Spinal cord (tissue), 9 donors: ENCODE measurements at regions not wholly inside any gene's neighbourhood (a gene's known extent, or its start where the extent isn't known, plus 50 kb on each side); places are given as distances from the start of the nearest gene placed in this dataset.

Experiments used
- DNase-seq, 6 donors: peaks; one replicate each; pipeline versions ENCODE4 v3.0.0 to v3.0.0-alpha.2; 2013 to 2015; ENCODE audit warnings: low spot score in 6 of 6, low read depth in 4 of 6
- H3K27ac ChIP-seq: one replicate; pipeline ENCODE4 v1.5.1; 2013; ENCODE audit warnings: low read depth, low read length, control low read depth
- H3K27me3 ChIP-seq: one replicate; pipeline ENCODE4 v1.6.1; 2013; ENCODE audit warnings: low read length; ENCODE audit not compliant: control insufficient read depth, insufficient read depth
- H3K36me3 ChIP-seq: one replicate; pipeline ENCODE4 v1.6.1; 2013; ENCODE audit warnings: low read length; ENCODE audit not compliant: control insufficient read depth, insufficient read depth
- H3K4me1 ChIP-seq: one replicate; pipeline ENCODE4 v1.6.1; 2013; ENCODE audit warnings: low read length; ENCODE audit not compliant: control insufficient read depth, insufficient read depth
- H3K4me3 ChIP-seq: one replicate; pipeline ENCODE4 v1.5.1; 2013; ENCODE audit warnings: low read depth, low read length, control low read depth
- H3K9me3 ChIP-seq: one replicate; pipeline ENCODE4 v1.6.1; 2013; ENCODE audit warnings: low read length; ENCODE audit not compliant: control insufficient read depth, insufficient read depth
- WGBS: methylation state at CpG from one replicate; pipeline ENCODE4 v1.1.5; 2013; ENCODE audit warnings: missing lambda C conversion rate; ENCODE audit not compliant: insufficient coverage; 5-methylcytosine and 5-hydroxymethylcytosine counted together
- donor health status: healthy.

GRCh38 chr4:11119474-11119873 lies 309.2 kb downstream of the HS3ST1 start:
- no peaks in the 10 kb centered on the region for H3K36me3 ChIP-seq
- no peaks in the 10 kb centered on the region for H3K9me3 ChIP-seq
- no peak overlapping the region for H3K27ac ChIP-seq
- DNase-seq, result no peak
- H3K4me1 ChIP-seq, result no peaks in the 10 kb centered on the region
- WGBS, result no CpG with 5 or more reads among the region's 1 CpG
- H3K4me3 ChIP-seq, result no peak overlapping the region
- H3K27me3 ChIP-seq, result no peaks in the 10 kb centered on the region

GRCh38 chr4:11118513-11118912 lies 310.2 kb downstream of the HS3ST1 start:
- Histone ChIP-seq H3K4me1 (no peaks in the 10 kb centered on the region), H3K9me3 (no peaks in the 10 kb centered on the region), H3K27ac (no peak overlapping the region), H3K27me3 (no peaks in the 10 kb centered on the region), H3K36me3 (no peaks in the 10 kb centered on the region), H3K4me3 (no peak overlapping the region)
- no CpG with 5 or more reads among the region's 2 CpGs for WGBS
- DNase-seq, result no peak

- Histone ChIP-seq H3K4me1 (no peaks in the 10 kb centered on the region), H3K4me3 (no peak overlapping the region), H3K27me3 (no peaks in the 10 kb centered on the region), H3K9me3 (no peaks in the 10 kb centered on the region), H3K27ac (no peak overlapping the region), H3K36me3 (no peaks in the 10 kb centered on the region)
- WGBS, result 100% methylated on average over 1 of the region's 8 CpGs
- DNase-seq, result no peak
Measured at GRCh38 chr4:11116940-11117339, 311.8 kb downstream of the HS3ST1 start.

- Histone ChIP-seq H3K4me3 (no peak overlapping the region), H3K36me3 (no peaks in the 10 kb centered on the region), H3K9me3 (no peaks in the 10 kb centered on the region), H3K4me1 (no peaks in the 10 kb centered on the region), H3K27ac (no peak overlapping the region), H3K27me3 (no peaks in the 10 kb centered on the region)
- WGBS, result 50% methylated on average over 1 of the region's 2 CpGs
- peak in 2 of 6 donors; percentile 36 to 74 for DNase-seq
Measured at GRCh38 chr4:11111876-11112275, 316.8 kb downstream of the HS3ST1 start.

- WGBS, result no CpG with 5 or more reads among the region's 2 CpGs
- Histone ChIP-seq H3K36me3 (no peaks in the 10 kb centered on the region), H3K4me3 (no peak overlapping the region), H3K27ac (no peak overlapping the region), H3K27me3 (no peaks in the 10 kb centered on the region), H3K9me3 (no peaks in the 10 kb centered on the region), H3K4me1 (no peaks in the 10 kb centered on the region)
- DNase-seq, result no peak
Measured at GRCh38 chr4:11111370-11111769, 317.3 kb downstream of the HS3ST1 start.

- Histone ChIP-seq H3K9me3 (no peaks in the 10 kb centered on the region), H3K4me1 (no peaks in the 10 kb centered on the region), H3K27me3 (no peaks in the 10 kb centered on the region), H3K36me3 (no peaks in the 10 kb centered on the region), H3K4me3 (no peak overlapping the region), H3K27ac (no peak overlapping the region)
- WGBS, result 60% methylated on average over 1 of the region's 2 CpGs
- peak in 1 of 6 donors; percentile 55 for DNase-seq
Measured at GRCh38 chr4:11106759-11107158, 321.9 kb downstream of the HS3ST1 start.

GRCh38 chr4:11106190-11106589 lies 322.5 kb downstream of the HS3ST1 start:
- Histone ChIP-seq H3K4me3 (no peak overlapping the region), H3K27me3 (no peaks in the 10 kb centered on the region), H3K27ac (no peak overlapping the region), H3K36me3 (no peaks in the 10 kb centered on the region), H3K4me1 (no peaks in the 10 kb centered on the region), H3K9me3 (no peaks in the 10 kb centered on the region)
- no peak for DNase-seq

GRCh38 chr4:11105715-11106114 lies 323.0 kb downstream of the HS3ST1 start:
- DNase-seq, result no peak
- H3K27ac ChIP-seq, result no peak overlapping the region
- H3K9me3 ChIP-seq, result no peaks in the 10 kb centered on the region
- WGBS, result 100% methylated on average over 1 of the region's 3 CpGs
- H3K4me1 ChIP-seq, result no peaks in the 10 kb centered on the region
- no peaks in the 10 kb centered on the region for H3K36me3 ChIP-seq
- H3K4me3 ChIP-seq, result no peak overlapping the region
- H3K27me3 ChIP-seq, result no peaks in the 10 kb centered on the region

- DNase-seq, result no peak
- Histone ChIP-seq H3K27ac (no peak overlapping the region), H3K4me1 (no peaks in the 10 kb centered on the region), H3K36me3 (no peaks in the 10 kb centered on the region), H3K4me3 (no peak overlapping the region), H3K27me3 (no peaks in the 10 kb centered on the region), H3K9me3 (no peaks in the 10 kb centered on the region)
- WGBS, result 93% methylated on average over 2 of the region's 3 CpGs
Measured at GRCh38 chr4:11098461-11098860, 330.2 kb downstream of the HS3ST1 start.

- H3K9me3 ChIP-seq, result no peaks in the 10 kb centered on the region
- H3K4me3 ChIP-seq, result no peak overlapping the region
- H3K27me3 ChIP-seq, result no peaks in the 10 kb centered on the region
- no CpG with 5 or more reads among the region's 2 CpGs for WGBS
- no peaks in the 10 kb centered on the region for H3K4me1 ChIP-seq
- H3K36me3 ChIP-seq, result no peaks in the 10 kb centered on the region
- no peak for DNase-seq
- no peak overlapping the region for H3K27ac ChIP-seq
Measured at GRCh38 chr4:11097725-11098124, 331.0 kb downstream of the HS3ST1 start.
